ENCODE measurements at regions not wholly inside any gene's neighbourhood (a gene's known extent, or its start where the extent isn't known, plus 50 kb on each side); places are given as distances from the start of the nearest gene placed in this dataset.

GRCh38 chr1:56339786-56340465 is 239.4 kb downstream of the PLPP3 start:
- POLR2A ChIA-PET = no interaction called here
- no TSS peak for BruUV-seq (replicated peaks)
- no peak for DNase-seq (ENCODE audit: unreplicated experiment)
- H3K4me3 Mint-ChIP-seq (ENCODE audit: unreplicated experiment) = no peak overlapping the region
- TF ChIP-seq CTCF (IDR thresholded peaks at IDR 0.05; ENCODE audit: unreplicated experiment) = no peak
- H3K27me3 Mint-ChIP-seq (ENCODE audit: insufficient read depth, unreplicated experiment) = no peaks in the 10 kb centered on the region
- H3K36me3 Mint-ChIP-seq (ENCODE audit: insufficient read depth, unreplicated experiment) = no peaks in the 10 kb centered on the region
- CTCF ChIA-PET = interaction anchor here (0.9 kb wide), 1 partner anchor 62 kb away, joined by 5 read pairs; no protein-coding TSS in a partner anchor
- H3K4me1 Mint-ChIP-seq (ENCODE audit: insufficient read depth, unreplicated experiment) = no peaks in the 10 kb centered on the region
- intact Hi-C loops (cut with micrococcal nuclease) = no loop called here
- H3K9me3 Mint-ChIP-seq (ENCODE audit: unreplicated experiment) = no peaks in the 10 kb centered on the region
- no peak overlapping the region for H3K27ac Mint-ChIP-seq (ENCODE audit: low read depth, unreplicated experiment)

DNA sequence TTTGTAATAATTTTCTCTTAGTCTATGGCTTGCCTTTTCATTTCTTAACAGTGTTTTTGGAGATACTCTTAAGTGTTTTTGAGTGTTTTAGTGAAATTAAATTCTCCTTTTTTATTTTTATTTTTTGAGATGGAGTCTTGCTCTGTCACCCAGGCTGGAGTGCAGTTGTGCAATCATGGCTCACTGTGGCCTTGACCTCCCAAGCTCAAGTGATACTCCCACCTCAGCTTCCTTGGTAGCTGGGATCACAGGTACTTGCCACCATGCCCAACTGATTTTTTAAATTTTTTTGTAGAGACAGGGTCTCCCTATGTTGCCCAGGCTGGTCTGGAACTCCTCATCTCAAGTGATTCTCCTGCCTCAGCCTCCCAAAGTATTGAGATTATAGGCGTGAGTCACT is 240.3 kb downstream of the PLPP3 start:
- H3K9me3 Mint-ChIP-seq (ENCODE audit: unreplicated experiment) = no peaks in the 10 kb centered on the region
- TF ChIP-seq CTCF (IDR thresholded peaks at IDR 0.05; ENCODE audit: unreplicated experiment) = no peak
- ChIA-PET CTCF (interaction anchor here (0.6 kb wide), 1 partner anchor 9 kb away, joined by 3 read pairs; no protein-coding TSS in a partner anchor), POLR2A (no interaction called here)
- no peak overlapping the region for H3K27ac Mint-ChIP-seq (ENCODE audit: low read depth, unreplicated experiment)
- intact Hi-C loops (cut with micrococcal nuclease) = no loop called here
- no peak for DNase-seq (ENCODE audit: unreplicated experiment)
- BruUV-seq (replicated peaks) = no TSS peak
- H3K4me1 Mint-ChIP-seq (ENCODE audit: insufficient read depth, unreplicated experiment) = no peaks in the 10 kb centered on the region
- no peaks in the 10 kb centered on the region for H3K27me3 Mint-ChIP-seq (ENCODE audit: insufficient read depth, unreplicated experiment)
- no peaks in the 10 kb centered on the region for H3K36me3 Mint-ChIP-seq (ENCODE audit: insufficient read depth, unreplicated experiment)
- H3K4me3 Mint-ChIP-seq (ENCODE audit: unreplicated experiment) = no peak overlapping the region

GRCh38 chr1:56336982-56337381 is 242.4 kb downstream of the PLPP3 start:
- H3K36me3 Mint-ChIP-seq (ENCODE audit: insufficient read depth, unreplicated experiment) = no peaks in the 10 kb centered on the region
- intact Hi-C loops (cut with micrococcal nuclease) = no loop called here
- H3K4me1 Mint-ChIP-seq (ENCODE audit: insufficient read depth, unreplicated experiment) = no peaks in the 10 kb centered on the region
- no peak for TF ChIP-seq CTCF (IDR thresholded peaks at IDR 0.05; ENCODE audit: unreplicated experiment)
- BruUV-seq (replicated peaks) = no TSS peak
- ChIA-PET POLR2A (interaction anchor here (0.6 to 0.8 kb wide), 3 partner anchors 14 to 923 kb away, joined by 3 to 5 read pairs (median 3); no protein-coding TSS in a partner anchor), CTCF (interaction anchor here (0.7 to 1.0 kb wide), 2 partner anchors 13 to 248 kb away, joined by 3 read pairs; no protein-coding TSS in a partner anchor)
- no peak overlapping the region for H3K4me3 Mint-ChIP-seq (ENCODE audit: unreplicated experiment)
- DNase-seq (ENCODE audit: unreplicated experiment) = no peak
- H3K27me3 Mint-ChIP-seq (ENCODE audit: insufficient read depth, unreplicated experiment) = no peaks in the 10 kb centered on the region
- H3K9me3 Mint-ChIP-seq (ENCODE audit: unreplicated experiment) = no peaks in the 10 kb centered on the region
- no peak overlapping the region for H3K27ac Mint-ChIP-seq (ENCODE audit: low read depth, unreplicated experiment)

GRCh38 chr1:56335394-56335793 is 244.0 kb downstream of the PLPP3 start:
- Mint-ChIP-seq H3K36me3 (ENCODE audit: insufficient read depth, unreplicated experiment) (no peaks in the 10 kb centered on the region), H3K4me1 (ENCODE audit: insufficient read depth, unreplicated experiment) (peaks cover 3% of the 10 kb centered on the region), H3K4me3 (ENCODE audit: unreplicated experiment) (no peak overlapping the region), H3K9me3 (ENCODE audit: unreplicated experiment) (no peaks in the 10 kb centered on the region), H3K27me3 (ENCODE audit: insufficient read depth, unreplicated experiment) (no peaks in the 10 kb centered on the region), H3K27ac (ENCODE audit: low read depth, unreplicated experiment) (no peak overlapping the region)
- POLR2A ChIA-PET = interaction anchor here (0.7 kb wide), 1 partner anchor 366 kb away, joined by 3 read pairs; no protein-coding TSS in a partner anchor
- BruUV-seq (replicated peaks) = no TSS peak
- intact Hi-C loops (cut with micrococcal nuclease) = no loop called here
- no peak for DNase-seq (ENCODE audit: unreplicated experiment)
- TF ChIP-seq CTCF (IDR thresholded peaks at IDR 0.05; ENCODE audit: unreplicated experiment) = no peak
- CTCF ChIA-PET = no interaction called here

Measured in MCF 10A (cell line).